ENCODE measurements at regions not wholly inside any gene's neighbourhood (a gene's known extent, or its start where the extent isn't known, plus 50 kb on each side); places are given as distances from the start of the nearest gene placed in this dataset.
"Not testable (repeated sequence)": the region's sequence is repeated elsewhere in the genome, so short reads cannot be mapped to it uniquely, and the experiment has no call there.

DNA sequence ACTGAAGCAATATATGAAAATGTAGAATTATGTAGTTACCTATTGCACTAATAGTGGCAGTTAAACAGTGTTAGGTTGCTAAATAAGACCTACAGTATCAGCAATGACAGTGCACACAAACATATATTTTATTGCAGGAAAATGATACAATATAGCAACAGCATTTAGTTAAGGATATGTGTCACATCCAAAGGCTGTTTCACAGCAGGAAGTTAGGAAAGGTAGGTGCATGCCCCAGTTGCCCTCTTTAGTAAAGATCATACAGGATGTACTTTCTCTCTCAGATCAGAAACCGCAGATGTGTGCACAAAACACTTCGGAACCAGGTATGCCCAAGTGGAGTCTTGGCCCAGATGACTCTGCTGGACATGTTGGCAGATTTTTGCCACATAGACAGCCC is 444.1 kb downstream of the XIRP2 start:
- Histone ChIP-seq H3K4me3 (ENCODE audit: low read length) (no peak overlapping the region), H3K36me3 (ENCODE audit: insufficient read depth, low read length) (no peaks in the 10 kb centered on the region), H3K4me1 (ENCODE audit: insufficient read depth, low read length) (peaks cover 70% of the 10 kb centered on the region), H3K9ac (ENCODE audit: low read depth, low read length) (no peak overlapping the region; the same call in 1 of the 2 replicates), H3K9me3 (ENCODE audit: insufficient read depth, low read depth, low read length) (no peaks in the 10 kb centered on the region), H3K27ac (ENCODE audit: low read depth, low read length) (peak overlapping the region; percentile 49), H3K27me3 (ENCODE audit: insufficient read depth, low read length) (no peaks in the 10 kb centered on the region)
- WGBS = 69% methylated on average over 2 of the region's 2 CpGs

DNA sequence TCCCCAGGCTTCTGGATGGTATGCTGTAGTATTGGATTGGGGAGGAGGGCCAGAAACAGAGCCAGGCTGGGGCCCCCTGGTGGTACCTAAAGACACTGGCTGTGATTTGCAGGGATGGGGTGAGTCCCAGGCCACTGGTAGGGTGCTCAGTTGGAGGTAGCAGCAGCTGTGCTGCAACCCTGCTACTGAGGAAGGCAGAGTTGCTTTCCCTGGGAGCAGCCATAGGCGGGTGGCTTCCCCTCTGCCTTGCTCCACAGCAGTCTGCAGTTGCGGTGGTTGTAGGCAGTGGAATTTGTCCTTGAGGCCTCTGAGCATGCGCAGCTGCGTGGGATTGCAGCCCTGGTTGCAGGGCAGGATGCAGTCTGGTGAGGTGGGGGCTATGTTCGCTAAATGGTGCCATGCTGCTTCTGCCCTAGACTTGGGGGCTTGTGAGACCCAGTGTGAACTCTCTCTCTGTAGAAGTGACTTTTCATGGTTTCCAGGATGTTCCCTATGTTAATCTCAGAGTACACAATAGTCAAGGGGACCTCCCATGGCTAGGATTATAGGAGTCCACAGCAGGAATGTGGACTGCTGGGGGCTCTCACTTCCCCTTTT is 443.5 kb downstream of the XIRP2 start:
- Histone ChIP-seq H3K4me3 (ENCODE audit: low read length) (peak overlapping the region; percentile 32), H3K36me3 (ENCODE audit: insufficient read depth, low read length) (no peaks in the 10 kb centered on the region), H3K27ac (ENCODE audit: low read depth, low read length) (peak overlapping the region; percentile 87), H3K9ac (ENCODE audit: low read depth, low read length) (peak overlapping the region; percentile 46), H3K4me1 (ENCODE audit: insufficient read depth, low read length) (peaks cover 63% of the 10 kb centered on the region), H3K27me3 (ENCODE audit: insufficient read depth, low read length) (no peaks in the 10 kb centered on the region), H3K9me3 (ENCODE audit: insufficient read depth, low read depth, low read length) (no peaks in the 10 kb centered on the region)
- 3% methylated on average over 5 of the region's 5 CpGs for WGBS

- WGBS = 95% methylated on average over 8 of the region's 8 CpGs
- not testable (repeated sequence) for H3K4me3 ChIP-seq (ENCODE audit: low read length)
These were observed 440.5 kb downstream of the XIRP2 start for GRCh38 chr2:167328808-167329207.

GRCh38 chr2:167322795-167323194 is 434.5 kb downstream of the XIRP2 start:
- peaks cover 19% of the 10 kb centered on the region for H3K9me3 ChIP-seq (ENCODE audit: insufficient read depth, low read depth, low read length)
- peaks cover 15% of the 10 kb centered on the region for H3K36me3 ChIP-seq (ENCODE audit: insufficient read depth, low read length)
- peaks cover 15% of the 10 kb centered on the region for H3K4me1 ChIP-seq (ENCODE audit: insufficient read depth, low read length)
- H3K27ac ChIP-seq (ENCODE audit: low read depth, low read length) = no peak overlapping the region
- 91% methylated on average over 2 of the region's 2 CpGs for WGBS
- no peak overlapping the region for H3K4me3 ChIP-seq (ENCODE audit: low read length)
- H3K9ac ChIP-seq (ENCODE audit: low read depth, low read length) = no peak overlapping the region
- H3K27me3 ChIP-seq (ENCODE audit: insufficient read depth, low read length) = no peaks in the 10 kb centered on the region

More at GRCh38 chr2:167328808-167329207, 440.5 kb downstream of the XIRP2 start:
- not testable (repeated sequence) for H3K27ac ChIP-seq (ENCODE audit: low read depth, low read length); H3K9me3 ChIP-seq (ENCODE audit: insufficient read depth, low read depth, low read length); H3K36me3 ChIP-seq (ENCODE audit: insufficient read depth, low read length); H3K27me3 ChIP-seq (ENCODE audit: insufficient read depth, low read length); H3K9ac ChIP-seq (ENCODE audit: low read depth, low read length)
- H3K4me1 ChIP-seq (ENCODE audit: insufficient read depth, low read length) = peaks cover 42% of the 10 kb centered on the region

GRCh38 chr2:167318581-167318980 is 430.3 kb downstream of the XIRP2 start:
- no peak overlapping the region for H3K9ac ChIP-seq (ENCODE audit: low read depth, low read length)

DNA sequence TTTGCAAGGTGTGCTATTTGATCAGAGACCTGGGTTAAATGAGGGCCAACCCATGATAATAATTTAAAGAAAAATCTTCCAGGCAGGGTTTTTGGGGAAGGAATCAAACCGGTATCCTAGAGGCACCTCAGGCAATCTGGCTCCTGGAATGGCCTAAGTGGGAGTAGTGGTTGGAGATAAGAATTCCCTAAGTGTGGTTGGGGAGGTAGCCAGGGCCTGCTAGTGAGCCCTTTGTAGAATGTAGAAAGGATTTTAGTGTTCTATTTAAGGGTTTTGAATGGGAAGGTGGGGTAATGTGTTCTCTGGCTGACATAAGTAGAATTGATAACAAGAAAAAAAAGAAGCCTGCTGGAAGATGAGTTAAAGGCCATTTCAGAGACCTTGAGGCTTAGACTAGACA is 422.2 kb downstream of the XIRP2 start:
- H3K4me1 ChIP-seq (ENCODE audit: insufficient read depth, low read length) = peaks cover 26% of the 10 kb centered on the region
- H3K36me3 ChIP-seq (ENCODE audit: insufficient read depth, low read length) = no peaks in the 10 kb centered on the region
- no peak overlapping the region for H3K9ac ChIP-seq (ENCODE audit: low read depth, low read length)
- H3K27me3 ChIP-seq (ENCODE audit: insufficient read depth, low read length) = no peaks in the 10 kb centered on the region
- H3K4me3 ChIP-seq (ENCODE audit: low read length) = no peak overlapping the region
- H3K27ac ChIP-seq (ENCODE audit: low read depth, low read length) = no peak overlapping the region; the same call in 1 of the 2 replicates
- no peaks in the 10 kb centered on the region for H3K9me3 ChIP-seq (ENCODE audit: insufficient read depth, low read depth, low read length)
- WGBS = 50% methylated on average over 1 of the region's 1 CpG

More at GRCh38 chr2:167318581-167318980, 430.3 kb downstream of the XIRP2 start:
- Histone ChIP-seq H3K27me3 (ENCODE audit: insufficient read depth, low read length) (no peaks in the 10 kb centered on the region), H3K36me3 (ENCODE audit: insufficient read depth, low read length) (peaks cover 21% of the 10 kb centered on the region), H3K4me3 (ENCODE audit: low read length) (no peak overlapping the region), H3K27ac (ENCODE audit: low read depth, low read length) (no peak overlapping the region), H3K9me3 (ENCODE audit: insufficient read depth, low read depth, low read length) (peaks cover 24% of the 10 kb centered on the region), H3K4me1 (ENCODE audit: insufficient read depth, low read length) (peaks cover 8% of the 10 kb centered on the region; the same call in 1 of the 2 replicates)
- 100% methylated on average over 1 of the region's 2 CpGs for WGBS

Measured in HUES64 (cell line).